ENCODE measurements at regions not wholly inside any gene's neighbourhood (a gene's known extent, or its start where the extent isn't known, plus 50 kb on each side); places are given as distances from the start of the nearest gene placed in this dataset.

DNA sequence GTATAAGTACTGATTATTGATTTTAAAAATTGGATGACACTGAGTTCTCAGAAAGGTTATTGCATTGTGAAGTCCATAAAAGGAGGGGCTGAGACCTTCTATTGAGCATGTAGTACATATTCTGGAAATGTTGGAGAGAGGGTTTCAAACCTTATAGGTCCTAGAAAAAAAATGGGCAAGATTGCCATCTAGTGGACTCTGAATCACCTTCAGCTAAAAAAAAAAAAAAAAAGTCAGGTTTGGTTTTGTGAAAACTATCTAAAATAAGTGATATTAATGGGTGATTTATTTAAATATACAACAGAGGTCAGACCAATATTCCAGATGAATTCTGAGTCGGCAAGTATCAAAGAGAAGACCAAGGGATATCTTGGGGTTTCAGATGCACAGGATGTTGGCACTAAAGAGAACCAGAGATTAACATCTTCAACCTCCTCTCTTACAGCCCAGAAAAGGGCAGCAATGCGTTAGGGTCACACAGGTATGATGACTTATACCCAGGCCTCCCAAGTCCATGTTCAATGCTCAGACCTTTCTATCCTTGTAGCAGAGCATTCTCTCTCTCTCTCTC, 109.8 kb upstream of the NMUR2 start (continued):
- TF ChIP-seq, protein P1, sequence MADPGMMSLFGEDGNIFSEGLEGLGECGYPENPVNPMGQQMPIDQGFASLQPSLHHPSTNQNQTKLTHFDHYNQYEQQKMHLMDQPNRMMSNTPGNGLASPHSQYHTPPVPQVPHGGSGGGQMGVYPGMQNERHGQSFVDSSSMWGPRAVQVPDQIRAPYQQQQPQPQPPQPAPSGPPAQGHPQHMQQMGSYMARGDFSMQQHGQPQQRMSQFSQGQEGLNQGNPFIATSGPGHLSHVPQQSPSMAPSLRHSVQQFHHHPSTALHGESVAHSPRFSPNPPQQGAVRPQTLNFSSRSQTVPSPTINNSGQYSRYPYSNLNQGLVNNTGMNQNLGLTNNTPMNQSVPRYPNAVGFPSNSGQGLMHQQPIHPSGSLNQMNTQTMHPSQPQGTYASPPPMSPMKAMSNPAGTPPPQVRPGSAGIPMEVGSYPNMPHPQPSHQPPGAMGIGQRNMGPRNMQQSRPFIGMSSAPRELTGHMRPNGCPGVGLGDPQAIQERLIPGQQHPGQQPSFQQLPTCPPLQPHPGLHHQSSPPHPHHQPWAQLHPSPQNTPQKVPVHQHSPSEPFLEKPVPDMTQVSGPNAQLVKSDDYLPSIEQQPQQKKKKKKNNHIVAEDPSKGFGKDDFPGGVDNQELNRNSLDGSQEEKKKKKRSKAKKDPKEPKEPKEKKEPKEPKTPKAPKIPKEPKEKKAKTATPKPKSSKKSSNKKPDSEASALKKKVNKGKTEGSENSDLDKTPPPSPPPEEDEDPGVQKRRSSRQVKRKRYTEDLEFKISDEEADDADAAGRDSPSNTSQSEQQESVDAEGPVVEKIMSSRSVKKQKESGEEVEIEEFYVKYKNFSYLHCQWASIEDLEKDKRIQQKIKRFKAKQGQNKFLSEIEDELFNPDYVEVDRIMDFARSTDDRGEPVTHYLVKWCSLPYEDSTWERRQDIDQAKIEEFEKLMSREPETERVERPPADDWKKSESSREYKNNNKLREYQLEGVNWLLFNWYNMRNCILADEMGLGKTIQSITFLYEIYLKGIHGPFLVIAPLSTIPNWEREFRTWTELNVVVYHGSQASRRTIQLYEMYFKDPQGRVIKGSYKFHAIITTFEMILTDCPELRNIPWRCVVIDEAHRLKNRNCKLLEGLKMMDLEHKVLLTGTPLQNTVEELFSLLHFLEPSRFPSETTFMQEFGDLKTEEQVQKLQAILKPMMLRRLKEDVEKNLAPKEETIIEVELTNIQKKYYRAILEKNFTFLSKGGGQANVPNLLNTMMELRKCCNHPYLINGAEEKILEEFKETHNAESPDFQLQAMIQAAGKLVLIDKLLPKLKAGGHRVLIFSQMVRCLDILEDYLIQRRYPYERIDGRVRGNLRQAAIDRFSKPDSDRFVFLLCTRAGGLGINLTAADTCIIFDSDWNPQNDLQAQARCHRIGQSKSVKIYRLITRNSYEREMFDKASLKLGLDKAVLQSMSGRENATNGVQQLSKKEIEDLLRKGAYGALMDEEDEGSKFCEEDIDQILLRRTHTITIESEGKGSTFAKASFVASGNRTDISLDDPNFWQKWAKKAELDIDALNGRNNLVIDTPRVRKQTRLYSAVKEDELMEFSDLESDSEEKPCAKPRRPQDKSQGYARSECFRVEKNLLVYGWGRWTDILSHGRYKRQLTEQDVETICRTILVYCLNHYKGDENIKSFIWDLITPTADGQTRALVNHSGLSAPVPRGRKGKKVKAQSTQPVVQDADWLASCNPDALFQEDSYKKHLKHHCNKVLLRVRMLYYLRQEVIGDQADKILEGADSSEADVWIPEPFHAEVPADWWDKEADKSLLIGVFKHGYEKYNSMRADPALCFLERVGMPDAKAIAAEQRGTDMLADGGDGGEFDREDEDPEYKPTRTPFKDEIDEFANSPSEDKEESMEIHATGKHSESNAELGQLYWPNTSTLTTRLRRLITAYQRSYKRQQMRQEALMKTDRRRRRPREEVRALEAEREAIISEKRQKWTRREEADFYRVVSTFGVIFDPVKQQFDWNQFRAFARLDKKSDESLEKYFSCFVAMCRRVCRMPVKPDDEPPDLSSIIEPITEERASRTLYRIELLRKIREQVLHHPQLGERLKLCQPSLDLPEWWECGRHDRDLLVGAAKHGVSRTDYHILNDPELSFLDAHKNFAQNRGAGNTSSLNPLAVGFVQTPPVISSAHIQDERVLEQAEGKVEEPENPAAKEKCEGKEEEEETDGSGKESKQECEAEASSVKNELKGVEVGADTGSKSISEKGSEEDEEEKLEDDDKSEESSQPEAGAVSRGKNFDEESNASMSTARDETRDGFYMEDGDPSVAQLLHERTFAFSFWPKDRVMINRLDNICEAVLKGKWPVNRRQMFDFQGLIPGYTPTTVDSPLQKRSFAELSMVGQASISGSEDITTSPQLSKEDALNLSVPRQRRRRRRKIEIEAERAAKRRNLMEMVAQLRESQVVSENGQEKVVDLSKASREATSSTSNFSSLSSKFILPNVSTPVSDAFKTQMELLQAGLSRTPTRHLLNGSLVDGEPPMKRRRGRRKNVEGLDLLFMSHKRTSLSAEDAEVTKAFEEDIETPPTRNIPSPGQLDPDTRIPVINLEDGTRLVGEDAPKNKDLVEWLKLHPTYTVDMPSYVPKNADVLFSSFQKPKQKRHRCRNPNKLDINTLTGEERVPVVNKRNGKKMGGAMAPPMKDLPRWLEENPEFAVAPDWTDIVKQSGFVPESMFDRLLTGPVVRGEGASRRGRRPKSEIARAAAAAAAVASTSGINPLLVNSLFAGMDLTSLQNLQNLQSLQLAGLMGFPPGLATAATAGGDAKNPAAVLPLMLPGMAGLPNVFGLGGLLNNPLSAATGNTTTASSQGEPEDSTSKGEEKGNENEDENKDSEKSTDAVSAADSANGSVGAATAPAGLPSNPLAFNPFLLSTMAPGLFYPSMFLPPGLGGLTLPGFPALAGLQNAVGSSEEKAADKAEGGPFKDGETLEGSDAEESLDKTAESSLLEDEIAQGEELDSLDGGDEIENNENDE (IDR thresholded peaks at IDR 0.05; ENCODE audit: insufficient replicate concordance, low read length) = no peak
